A172 (cell line): ENCODE measurements at regions not wholly inside any gene's neighbourhood (a gene's known extent, or its start where the extent isn't known, plus 50 kb on each side); places are given as distances from the start of the nearest gene placed in this dataset.
A peak's percentile ranks its signal among the peaks of the same experiment; 100 is the strongest.
"Not testable (repeated sequence)": the region's sequence is repeated elsewhere in the genome, so short reads cannot be mapped to it uniquely, and the experiment has no call there.

Experiments
- DNase-seq: peaks from one replicate; pipeline ENCODE4 v3.0.0-alpha.2; 2015; ENCODE audit warnings: low spot score

DNA sequence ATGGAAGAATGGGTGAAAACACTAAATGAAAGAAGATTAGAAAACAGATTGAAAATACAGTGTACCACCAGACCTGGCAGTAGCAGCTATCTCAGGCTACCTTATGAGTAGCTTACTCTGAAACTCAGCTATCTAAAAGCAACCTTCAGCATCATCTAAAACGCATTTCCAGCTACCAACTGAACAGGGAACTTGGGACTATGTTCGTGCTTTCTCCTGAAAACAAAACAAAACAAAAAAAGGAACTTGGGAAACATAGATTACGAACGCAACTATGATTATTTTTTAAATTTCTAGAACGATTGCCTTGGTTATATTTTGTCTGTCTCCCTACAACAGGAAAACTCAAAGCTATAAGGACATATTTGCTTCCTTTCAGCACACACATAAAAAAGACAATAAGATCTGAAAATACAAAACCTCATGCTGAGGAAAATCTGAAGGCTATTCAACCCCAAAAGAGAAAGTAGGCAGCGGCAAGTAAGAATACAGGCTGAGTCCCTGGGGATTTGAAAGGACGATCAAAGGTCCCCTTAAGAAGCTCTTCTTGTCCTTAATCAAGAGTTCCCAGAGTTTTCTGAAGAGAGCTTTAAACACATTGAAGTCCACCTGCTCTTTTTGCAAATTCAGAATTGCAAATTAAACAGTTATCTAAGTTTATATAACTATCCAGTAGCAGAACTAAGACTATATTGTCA lies 53.4 kb downstream of the OR2K2 start:
- DNase-seq = no peak

GRCh38 chr9:111274737-111275136 lies 55.3 kb downstream of the OR2K2 start:
- DNase-seq = no peak

GRCh38 chr9:111272581-111272980 lies 57.4 kb downstream of the OR2K2 start:
- DNase-seq = no peak

DNA sequence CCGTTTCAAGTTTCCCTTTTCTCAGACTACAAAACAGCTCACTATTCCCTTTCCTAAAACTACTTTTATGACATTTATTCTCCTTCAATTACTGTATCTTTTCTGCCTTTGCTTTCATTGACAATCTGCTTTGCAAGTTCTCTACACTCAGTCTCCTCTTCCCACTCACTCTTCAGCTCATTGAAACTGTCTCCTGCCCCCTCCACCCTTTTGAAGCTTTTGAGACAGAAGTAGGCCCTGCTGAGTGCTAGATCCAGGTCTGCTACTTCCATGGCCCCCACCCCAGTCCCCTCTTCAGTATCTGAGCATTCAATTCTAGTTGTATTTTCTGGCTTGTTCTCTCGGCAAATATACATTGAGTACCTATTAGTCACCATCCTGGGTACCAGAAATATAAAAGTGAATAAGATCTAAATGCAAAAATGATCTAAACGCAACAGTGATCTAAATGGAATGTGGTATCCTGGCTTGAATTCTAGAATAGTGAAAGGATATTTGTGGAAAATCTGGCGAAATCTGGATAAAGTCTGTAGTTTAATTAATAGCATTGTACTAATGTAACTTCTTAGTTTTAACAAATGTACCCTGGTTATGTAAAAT lies 58.4 kb downstream of the OR2K2 start:
- DNase-seq = no peak

GRCh38 chr9:111271047-111271446 lies 59.0 kb downstream of the OR2K2 start:
- DNase-seq = no peak

DNA sequence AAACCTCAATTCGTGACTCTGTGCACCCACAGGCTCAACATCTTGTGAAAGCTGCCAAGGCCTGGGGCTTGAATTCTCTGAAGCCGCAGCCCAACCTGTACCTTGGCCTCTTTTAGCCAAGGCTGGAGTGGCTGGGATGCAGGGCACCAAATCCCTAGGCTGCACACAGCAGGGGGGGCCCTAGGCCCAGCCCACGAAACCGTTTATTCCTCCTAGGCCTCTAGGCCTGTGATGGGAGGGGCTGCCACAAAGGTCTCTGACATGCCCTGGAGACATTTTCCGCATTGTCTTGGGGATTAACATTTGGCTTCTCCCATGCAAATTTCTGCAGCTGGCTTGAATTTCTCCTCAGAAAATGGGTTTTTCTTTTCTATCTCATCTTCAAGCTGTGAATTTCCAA lies 64.0 kb downstream of the OR2K2 start:
- DNase-seq = not testable (repeated sequence)

GRCh38 chr9:111263116-111263515 lies 66.9 kb downstream of the OR2K2 start:
- no peak for DNase-seq

DNA sequence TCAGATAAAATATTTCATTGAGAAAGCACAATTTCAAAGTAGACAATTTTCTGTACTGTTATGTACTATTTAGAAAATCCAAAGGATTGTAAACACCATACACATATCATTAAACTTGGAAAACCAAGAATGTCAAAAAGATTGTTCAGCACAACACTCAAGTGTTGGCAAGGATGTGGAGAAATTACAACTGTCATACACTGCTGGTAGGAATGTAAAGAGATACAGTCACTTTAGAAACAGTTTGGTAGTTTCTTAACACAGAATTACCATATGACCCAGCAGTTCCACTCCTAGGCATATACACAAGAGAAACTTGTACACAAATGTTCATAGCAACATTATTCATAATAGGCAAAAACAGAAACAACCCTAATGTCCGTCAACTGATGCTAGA lies 71.2 kb downstream of the OR2K2 start:
- no peak for DNase-seq

DNA sequence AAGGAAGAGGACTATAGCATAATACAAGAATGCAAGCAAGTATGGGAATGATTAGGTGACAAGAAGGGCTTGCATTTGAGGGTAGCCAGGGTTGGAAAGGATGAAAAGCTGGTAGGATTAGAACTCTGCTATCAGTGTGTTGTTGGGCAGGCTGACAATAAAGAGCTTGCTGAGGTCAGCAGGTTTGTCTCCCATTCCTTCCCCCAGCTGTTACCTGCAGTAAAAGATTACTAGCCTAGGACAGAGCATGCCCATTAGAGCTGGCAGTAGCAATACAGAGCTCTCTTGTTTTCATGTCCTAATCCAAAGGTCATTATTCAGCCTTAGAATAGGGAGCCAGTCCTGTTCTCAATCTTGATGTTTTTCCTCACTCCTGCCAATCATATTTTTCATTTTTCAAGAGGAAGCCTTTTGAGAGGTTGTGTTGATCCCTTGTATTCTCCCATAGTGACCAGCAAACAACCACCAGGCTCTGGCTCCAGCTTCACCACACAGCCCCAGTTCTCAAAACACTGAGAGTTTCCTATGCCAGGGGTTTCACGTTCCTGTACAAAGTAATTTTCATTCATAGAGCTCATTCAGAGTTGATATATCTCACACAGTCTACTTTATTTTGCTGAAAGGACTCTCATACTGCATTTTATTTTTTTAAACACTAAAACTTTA lies 71.7 kb downstream of the OR2K2 start:
- no peak for DNase-seq

GRCh38 chr9:111253742-111254437 lies 76.1 kb downstream of the OR2K2 start:
- DNase-seq = no peak

- DNase-seq = no peak
Measured at GRCh38 chr9:111250875-111251842, 78.9 kb downstream of the OR2K2 start.

GRCh38 chr9:111237447-111237846 lies 92.6 kb downstream of the OR2K2 start:
- DNase-seq = no peak

DNA sequence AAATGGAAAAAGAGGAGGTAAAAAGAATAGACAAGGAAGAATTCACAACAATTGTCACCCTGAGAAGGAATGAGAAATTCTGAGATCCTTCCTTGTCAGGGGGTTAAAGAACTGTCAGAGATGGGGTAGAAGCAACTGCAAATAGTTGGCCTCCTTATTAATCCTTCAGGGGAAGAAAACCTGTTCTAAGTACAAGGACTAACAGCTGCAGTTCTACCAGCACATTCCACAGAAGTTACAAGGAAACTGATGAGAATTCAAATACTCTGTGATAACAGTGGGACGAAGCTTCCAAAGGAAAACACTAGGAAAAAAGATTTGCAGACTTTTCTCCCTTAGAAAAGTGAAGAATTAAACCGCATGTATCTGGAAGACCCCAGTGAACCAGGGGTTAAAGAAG lies 93.7 kb downstream of the OR2K2 start:
- no peak for DNase-seq

- no peak for DNase-seq
Measured at GRCh38 chr9:111233963-111234362, 96.1 kb downstream of the OR2K2 start.

- peak; percentile 53 for DNase-seq
Measured at GRCh38 chr9:111232997-111233790, 96.8 kb downstream of the OR2K2 start.

- no peak for DNase-seq
Measured at GRCh38 chr9:111231801-111232580, 98.0 kb downstream of the OR2K2 start.

DNA sequence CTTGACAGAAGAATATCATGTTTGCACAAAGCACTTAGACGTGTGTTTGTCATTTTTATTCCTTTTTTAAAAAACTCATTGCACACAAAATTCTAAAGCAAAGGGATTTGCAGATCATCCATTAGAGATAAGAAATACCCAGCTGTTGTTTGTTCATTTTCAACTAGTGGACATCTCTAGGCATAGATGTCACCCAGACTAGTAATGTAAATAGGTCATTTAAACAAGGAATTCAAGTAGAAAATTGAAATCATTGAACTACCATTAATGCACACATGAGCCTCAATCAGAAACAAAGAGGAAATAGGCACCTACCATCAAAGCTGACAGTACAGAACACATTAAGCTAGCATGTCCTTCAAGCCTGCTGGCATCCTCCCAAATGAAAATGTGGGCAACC lies 107.3 kb downstream of the OR2K2 start:
- no peak for DNase-seq

GRCh38 chr9:111212874-111213273 lies 117.2 kb downstream of the OR2K2 start:
- DNase-seq = no peak

- DNase-seq = no peak
Measured at GRCh38 chr9:111198936-111199335, 131.1 kb downstream of the OR2K2 start.

DNA sequence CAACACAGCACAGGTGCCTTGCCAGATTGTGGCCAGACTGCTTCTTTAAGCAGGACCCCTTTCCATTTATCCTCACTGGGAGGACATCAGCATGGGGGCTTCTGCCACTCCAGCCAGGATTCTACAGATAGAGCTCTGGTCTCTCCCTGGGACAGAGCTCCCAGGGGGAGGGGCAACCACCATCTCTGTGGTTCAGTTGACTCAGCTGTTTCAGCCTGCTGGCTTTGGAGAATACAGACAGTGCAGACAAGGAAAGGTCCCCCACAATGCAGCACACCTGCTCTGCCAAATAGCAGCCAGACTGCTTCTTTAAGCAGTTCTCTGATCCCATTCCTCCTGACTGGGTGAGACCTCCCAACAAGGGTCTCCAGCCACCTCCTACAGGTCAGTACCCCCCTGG lies 132.8 kb downstream of the OR2K2 start:
- DNase-seq = no peak
